ENCODE measurements at regions not wholly inside any gene's neighbourhood (a gene's known extent, or its start where the extent isn't known, plus 50 kb on each side); places are given as distances from the start of the nearest gene placed in this dataset.

- no peak overlapping the region for H2BK120ac ChIP-seq (ENCODE audit: low read depth, low read length, poor library complexity, severe bottlenecking)
- H2BK20ac ChIP-seq (ENCODE audit: low read depth, low read length, poor library complexity, severe bottlenecking), result no peak overlapping the region
- DNase-seq, result no peak
- no peak overlapping the region for H3T11ph ChIP-seq (ENCODE audit: low read length)
- H3K9me3 ChIP-seq (ENCODE audit: control insufficient read depth, low read depth, low read length), result no peaks in the 10 kb centered on the region
- no peaks in the 10 kb centered on the region for H3K79me2 ChIP-seq (ENCODE audit: insufficient read depth, low read length)
- no peak overlapping the region for H3K9ac ChIP-seq (ENCODE audit: extremely low read depth, insufficient read length, low read length)
- no peak overlapping the region for H4K8ac ChIP-seq (replicated peaks; ENCODE audit: insufficient read length, low read depth, low read length)
- no peak overlapping the region for H3K4me2 ChIP-seq (ENCODE audit: insufficient read depth, insufficient read length, low read length)
- Mint-ChIP-seq H3K27ac (no peak overlapping the region), H3K27me3 (ENCODE audit: low read depth) (no peaks in the 10 kb centered on the region), H3K4me1 (no peaks in the 10 kb centered on the region), H3K9me3 (no peaks in the 10 kb centered on the region; a peak in 1 of 5 replicates), H3K36me3 (ENCODE audit: insufficient read depth in 1 of 3, low read depth in 3 of 3) (no peaks in the 10 kb centered on the region), H3K4me3 (no peak overlapping the region)
- no peak for TF ChIP-seq CTCF (conservative IDR thresholded peaks at IDR 0.05)
- H3K27ac ChIP-seq (ENCODE audit: insufficient read length, low read depth, low read length), result no peak overlapping the region
- no peak overlapping the region for H3K56ac ChIP-seq (ENCODE audit: insufficient read length, low read depth, low read length)
- H3K23me2 ChIP-seq (ENCODE audit: insufficient read length, low read depth, low read length, poor library complexity, severe bottlenecking), result no peaks in the 10 kb centered on the region
- no peak overlapping the region for H2BK5ac ChIP-seq (ENCODE audit: insufficient read length, low read length)
- no peak overlapping the region for H3K4ac ChIP-seq (ENCODE audit: low read depth, low read length)
- H2AK5ac ChIP-seq (ENCODE audit: insufficient read length, low read length), result no peak overlapping the region
- no peak overlapping the region for H2BK12ac ChIP-seq (ENCODE audit: insufficient read length, low read depth, low read length)
- no peak overlapping the region for H3K23ac ChIP-seq (ENCODE audit: insufficient read length, low read depth, low read length)
- H4K91ac ChIP-seq (ENCODE audit: insufficient read length, low read depth, low read length), result no peak overlapping the region
- H3K4me1 ChIP-seq (ENCODE audit: insufficient read depth, low read length), result no peaks in the 10 kb centered on the region
- no peak overlapping the region for H4K5ac ChIP-seq (ENCODE audit: insufficient read length, low read depth, low read length)
- no peak overlapping the region for H3K18ac ChIP-seq (ENCODE audit: insufficient read length, low read depth, low read length)
- H4K20me1 ChIP-seq (ENCODE audit: control insufficient read depth, insufficient read depth, insufficient read length), result no peaks in the 10 kb centered on the region
- no peaks in the 10 kb centered on the region for H3K79me1 ChIP-seq (ENCODE audit: insufficient read depth, low read depth, low read length, poor library complexity, severe bottlenecking)
- H2BK15ac ChIP-seq (ENCODE audit: low read depth, low read length), result no peak overlapping the region
- no peak overlapping the region for H3K14ac ChIP-seq (ENCODE audit: insufficient read depth, low read length)
- no peaks in the 10 kb centered on the region for H3K27me3 ChIP-seq (ENCODE audit: insufficient read depth, low read length)
- no peak overlapping the region for H2AFZ ChIP-seq (ENCODE audit: low read length)
Measured at GRCh38 chr5:99651298-99651697, 722.5 kb upstream of the CHD1 start.
